ENCODE measurements at regions not wholly inside any gene's neighbourhood (a gene's known extent, or its start where the extent isn't known, plus 50 kb on each side); places are given as distances from the start of the nearest gene placed in this dataset.
"Not testable (repeated sequence)": the region's sequence is repeated elsewhere in the genome, so short reads cannot be mapped to it uniquely, and the experiment has no call there.

GRCh38 chr14:106738075-106738474, 1211.7 kb downstream of the TMEM121 start:
- no peak for DNase-seq (ENCODE audit: extremely low read depth in 1 of 11, low read depth in 9 of 11, low spot score in 4 of 11)

GRCh38 chr14:106738598-106739258, 1212.3 kb downstream of the TMEM121 start:
- DNase-seq (ENCODE audit: extremely low read depth in 1 of 11, low read depth in 9 of 11, low spot score in 4 of 11): not testable (repeated sequence)

GRCh38 chr14:106741086-106741827, 1214.9 kb downstream of the TMEM121 start:
- not testable (repeated sequence) for DNase-seq (ENCODE audit: extremely low read depth in 1 of 11, low read depth in 9 of 11, low spot score in 4 of 11)

- DNase-seq (ENCODE audit: extremely low read depth in 1 of 11, low read depth in 9 of 11, low spot score in 4 of 11): not testable (repeated sequence)
These were observed 1218.8 kb downstream of the TMEM121 start for GRCh38 chr14:106745016-106745767.

- not testable (repeated sequence) for DNase-seq (ENCODE audit: extremely low read depth in 1 of 11, low read depth in 9 of 11, low spot score in 4 of 11)
These were observed 1223.7 kb downstream of the TMEM121 start for GRCh38 chr14:106750089-106750488.

GRCh38 chr14:106753751-106754150, 1227.4 kb downstream of the TMEM121 start:
- not testable (repeated sequence) for DNase-seq (ENCODE audit: extremely low read depth in 1 of 11, low read depth in 9 of 11, low spot score in 4 of 11)

- DNase-seq (ENCODE audit: extremely low read depth in 1 of 11, low read depth in 9 of 11, low spot score in 4 of 11): not testable (repeated sequence)
These were observed 1231.1 kb downstream of the TMEM121 start for GRCh38 chr14:106757444-106757843.

- DNase-seq (ENCODE audit: extremely low read depth in 1 of 11, low read depth in 9 of 11, low spot score in 4 of 11): not testable (repeated sequence)
These were observed 1235.8 kb downstream of the TMEM121 start for GRCh38 chr14:106761886-106762816.

- not testable (repeated sequence) for DNase-seq (ENCODE audit: extremely low read depth in 1 of 11, low read depth in 9 of 11, low spot score in 4 of 11)
These were observed 1238.6 kb downstream of the TMEM121 start for GRCh38 chr14:106764968-106765369.

GRCh38 chr14:106766145-106766544, 1239.8 kb downstream of the TMEM121 start:
- no peak for DNase-seq (ENCODE audit: extremely low read depth in 1 of 11, low read depth in 9 of 11, low spot score in 4 of 11)

- not testable (repeated sequence) for DNase-seq (ENCODE audit: extremely low read depth in 1 of 11, low read depth in 9 of 11, low spot score in 4 of 11)
These were observed 1240.3 kb downstream of the TMEM121 start for GRCh38 chr14:106766551-106767277.

GRCh38 chr14:106768230-106768629, 1241.8 kb downstream of the TMEM121 start:
- not testable (repeated sequence) for DNase-seq (ENCODE audit: extremely low read depth in 1 of 11, low read depth in 9 of 11, low spot score in 4 of 11)

GRCh38 chr14:106768972-106769700, 1242.8 kb downstream of the TMEM121 start:
- DNase-seq (ENCODE audit: extremely low read depth in 1 of 11, low read depth in 9 of 11, low spot score in 4 of 11): not testable (repeated sequence)

- DNase-seq (ENCODE audit: extremely low read depth in 1 of 11, low read depth in 9 of 11, low spot score in 4 of 11): not testable (repeated sequence)
These were observed 1243.8 kb downstream of the TMEM121 start for GRCh38 chr14:106770158-106770672.

GRCh38 chr14:106774889-106775480, 1248.6 kb downstream of the TMEM121 start:
- DNase-seq (ENCODE audit: extremely low read depth in 1 of 11, low read depth in 9 of 11, low spot score in 4 of 11): not testable (repeated sequence)

- DNase-seq (ENCODE audit: extremely low read depth in 1 of 11, low read depth in 9 of 11, low spot score in 4 of 11): no peak
These were observed 1250.1 kb downstream of the TMEM121 start for GRCh38 chr14:106776395-106776983.

Data from renal cortex interstitium (tissue), 11 donors.